Osteocyte (in vitro differentiated cells): ENCODE measurements at regions not wholly inside any gene's neighbourhood (a gene's known extent, or its start where the extent isn't known, plus 50 kb on each side); places are given as distances from the start of the nearest gene placed in this dataset.

Experiments
- DNase-seq: peaks from one replicate; pipeline ENCODE4 v3.0.0; 2021; ENCODE audit warnings: mixed read lengths; ENCODE audit not compliant: unreplicated experiment; ENCODE audit errors: extremely low spot score
- H3K27ac Mint-ChIP-seq: one replicate; pipeline ENCODE4 v1.8.0; 2021; ENCODE audit warnings: mild to moderate bottlenecking, mixed read lengths; ENCODE audit not compliant: unreplicated experiment
- H3K27me3 Mint-ChIP-seq: one replicate; pipeline ENCODE4 v1.8.0; 2021; ENCODE audit warnings: mixed read lengths; ENCODE audit not compliant: unreplicated experiment
- H3K36me3 Mint-ChIP-seq: one replicate; pipeline ENCODE4 v1.8.0; 2021; ENCODE audit warnings: mixed read lengths; ENCODE audit not compliant: unreplicated experiment
- H3K4me1 Mint-ChIP-seq: one replicate; pipeline ENCODE4 v1.8.0; 2021; ENCODE audit warnings: mixed read lengths; ENCODE audit not compliant: unreplicated experiment
- H3K4me3 Mint-ChIP-seq: one replicate; pipeline ENCODE4 v1.8.0; 2021; ENCODE audit warnings: mild to moderate bottlenecking, moderate library complexity, mixed read lengths; ENCODE audit not compliant: unreplicated experiment
- H3K9me3 Mint-ChIP-seq: one replicate; pipeline ENCODE4 v1.8.0; 2021; ENCODE audit warnings: mixed read lengths; ENCODE audit not compliant: unreplicated experiment
- TF ChIP-seq, protein P1 (sequence below): fragments of 200-600 bp; sonication (generic); IDR thresholded peaks from 2 replicates; pipeline ENCODE4 v1.5.0; 2021; ENCODE audit warnings: antibody characterized with exemption, mild to moderate bottlenecking, moderate library complexity

- Mint-ChIP-seq H3K36me3 (no peaks in the 10 kb centered on the region), H3K9me3 (no peaks in the 10 kb centered on the region), H3K27me3 (no peaks in the 10 kb centered on the region), H3K4me1 (no peaks in the 10 kb centered on the region), H3K4me3 (no peak overlapping the region), H3K27ac (no peak overlapping the region)
- TF ChIP-seq, protein P1, sequence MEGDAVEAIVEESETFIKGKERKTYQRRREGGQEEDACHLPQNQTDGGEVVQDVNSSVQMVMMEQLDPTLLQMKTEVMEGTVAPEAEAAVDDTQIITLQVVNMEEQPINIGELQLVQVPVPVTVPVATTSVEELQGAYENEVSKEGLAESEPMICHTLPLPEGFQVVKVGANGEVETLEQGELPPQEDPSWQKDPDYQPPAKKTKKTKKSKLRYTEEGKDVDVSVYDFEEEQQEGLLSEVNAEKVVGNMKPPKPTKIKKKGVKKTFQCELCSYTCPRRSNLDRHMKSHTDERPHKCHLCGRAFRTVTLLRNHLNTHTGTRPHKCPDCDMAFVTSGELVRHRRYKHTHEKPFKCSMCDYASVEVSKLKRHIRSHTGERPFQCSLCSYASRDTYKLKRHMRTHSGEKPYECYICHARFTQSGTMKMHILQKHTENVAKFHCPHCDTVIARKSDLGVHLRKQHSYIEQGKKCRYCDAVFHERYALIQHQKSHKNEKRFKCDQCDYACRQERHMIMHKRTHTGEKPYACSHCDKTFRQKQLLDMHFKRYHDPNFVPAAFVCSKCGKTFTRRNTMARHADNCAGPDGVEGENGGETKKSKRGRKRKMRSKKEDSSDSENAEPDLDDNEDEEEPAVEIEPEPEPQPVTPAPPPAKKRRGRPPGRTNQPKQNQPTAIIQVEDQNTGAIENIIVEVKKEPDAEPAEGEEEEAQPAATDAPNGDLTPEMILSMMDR = no peak
- no peak for DNase-seq
These were observed 130.6 kb upstream of the PITX2 start for GRCh38 chr4:110753466-110753865.

- no peak for DNase-seq
- Mint-ChIP-seq H3K36me3 (no peaks in the 10 kb centered on the region), H3K27me3 (no peaks in the 10 kb centered on the region), H3K4me3 (no peak overlapping the region), H3K4me1 (no peaks in the 10 kb centered on the region), H3K9me3 (no peaks in the 10 kb centered on the region), H3K27ac (no peak overlapping the region)
- TF ChIP-seq, protein P1 = no peak
These were observed 131.8 kb upstream of the PITX2 start for GRCh38 chr4:110754716-110755115.

- Mint-ChIP-seq H3K4me3 (no peak overlapping the region), H3K27ac (no peak overlapping the region), H3K9me3 (peaks cover 10% of the 10 kb centered on the region), H3K4me1 (no peaks in the 10 kb centered on the region), H3K27me3 (no peaks in the 10 kb centered on the region), H3K36me3 (no peaks in the 10 kb centered on the region)
- TF ChIP-seq, protein P1 = no peak
- no peak for DNase-seq
These were observed 146.7 kb upstream of the PITX2 start for GRCh38 chr4:110769578-110769977.

DNA sequence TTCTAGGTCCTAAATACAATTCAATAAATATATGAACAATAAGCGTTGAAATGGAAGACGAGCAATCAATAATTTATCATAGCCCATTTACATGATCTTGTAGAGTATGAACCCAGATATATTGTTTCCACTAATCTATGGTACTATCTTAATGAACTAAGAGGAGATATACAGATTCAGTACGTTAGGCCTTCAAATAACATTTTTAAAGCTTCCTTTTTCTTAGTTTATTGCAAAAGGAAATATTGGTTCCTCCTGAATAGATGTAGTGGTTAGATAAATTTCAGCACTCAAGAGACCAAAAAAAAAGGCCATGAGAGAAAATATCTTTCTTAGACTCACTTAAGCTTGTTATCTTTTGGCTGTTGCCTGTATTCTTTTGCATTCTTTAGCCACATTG is 147.5 kb upstream of the PITX2 start:
- Mint-ChIP-seq H3K36me3 (no peaks in the 10 kb centered on the region), H3K4me3 (no peak overlapping the region), H3K4me1 (no peaks in the 10 kb centered on the region), H3K27me3 (no peaks in the 10 kb centered on the region), H3K27ac (no peak overlapping the region), H3K9me3 (peaks cover 9% of the 10 kb centered on the region)
- DNase-seq = no peak
- TF ChIP-seq, protein P1 = no peak

- TF ChIP-seq, protein P1 = no peak
- no peaks in the 10 kb centered on the region for H3K27me3 Mint-ChIP-seq
- no peak overlapping the region for H3K4me3 Mint-ChIP-seq
- no peaks in the 10 kb centered on the region for H3K4me1 Mint-ChIP-seq
- DNase-seq = no peak
- no peak overlapping the region for H3K27ac Mint-ChIP-seq
- no peaks in the 10 kb centered on the region for H3K36me3 Mint-ChIP-seq
- no peaks in the 10 kb centered on the region for H3K9me3 Mint-ChIP-seq
These were observed 155.6 kb upstream of the PITX2 start for GRCh38 chr4:110778521-110778920.
